ENCODE measurements at regions not wholly inside any gene's neighbourhood (a gene's known extent, or its start where the extent isn't known, plus 50 kb on each side); places are given as distances from the start of the nearest gene placed in this dataset.
A peak's percentile ranks its signal among the peaks of the same experiment; 100 is the strongest.

DNA sequence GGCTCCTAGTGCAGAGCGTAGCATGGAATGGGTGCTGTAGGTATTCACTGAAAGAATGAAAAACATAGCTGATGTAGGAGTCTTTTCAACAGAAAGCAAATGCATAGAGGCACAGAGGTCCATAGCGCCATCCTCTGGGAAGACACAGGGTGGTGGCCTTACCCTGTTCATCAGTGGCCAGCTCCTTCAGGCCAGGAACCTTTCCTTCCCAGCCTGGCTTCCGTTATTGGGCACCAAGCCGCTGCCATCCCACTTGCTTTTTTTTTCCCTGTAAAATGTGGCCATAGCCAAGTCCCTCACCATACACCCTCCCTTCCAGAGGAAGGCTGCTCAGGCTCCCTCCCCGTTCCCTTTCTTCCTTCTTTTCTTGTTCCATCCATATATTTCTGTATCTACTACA is 118.1 kb downstream of the ZNF621 start:
- no peak overlapping the region for H3K27ac ChIP-seq
- H3K4me3 ChIP-seq = no peak overlapping the region
- no peaks in the 10 kb centered on the region for H3K9me3 ChIP-seq (ENCODE audit: low read depth)
- no peaks in the 10 kb centered on the region for H3K36me3 ChIP-seq
- no peaks in the 10 kb centered on the region for H3K4me1 ChIP-seq (ENCODE audit: low read depth)
- TF ChIP-seq, protein P1, sequence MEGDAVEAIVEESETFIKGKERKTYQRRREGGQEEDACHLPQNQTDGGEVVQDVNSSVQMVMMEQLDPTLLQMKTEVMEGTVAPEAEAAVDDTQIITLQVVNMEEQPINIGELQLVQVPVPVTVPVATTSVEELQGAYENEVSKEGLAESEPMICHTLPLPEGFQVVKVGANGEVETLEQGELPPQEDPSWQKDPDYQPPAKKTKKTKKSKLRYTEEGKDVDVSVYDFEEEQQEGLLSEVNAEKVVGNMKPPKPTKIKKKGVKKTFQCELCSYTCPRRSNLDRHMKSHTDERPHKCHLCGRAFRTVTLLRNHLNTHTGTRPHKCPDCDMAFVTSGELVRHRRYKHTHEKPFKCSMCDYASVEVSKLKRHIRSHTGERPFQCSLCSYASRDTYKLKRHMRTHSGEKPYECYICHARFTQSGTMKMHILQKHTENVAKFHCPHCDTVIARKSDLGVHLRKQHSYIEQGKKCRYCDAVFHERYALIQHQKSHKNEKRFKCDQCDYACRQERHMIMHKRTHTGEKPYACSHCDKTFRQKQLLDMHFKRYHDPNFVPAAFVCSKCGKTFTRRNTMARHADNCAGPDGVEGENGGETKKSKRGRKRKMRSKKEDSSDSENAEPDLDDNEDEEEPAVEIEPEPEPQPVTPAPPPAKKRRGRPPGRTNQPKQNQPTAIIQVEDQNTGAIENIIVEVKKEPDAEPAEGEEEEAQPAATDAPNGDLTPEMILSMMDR (IDR thresholded peaks at IDR 0.05; ENCODE audit: low read depth, low read length) = no peak
- DNase-seq (ENCODE audit: low read depth in 1 of 2, low spot score in 1 of 2) = no peak
- H3K27me3 ChIP-seq = no peaks in the 10 kb centered on the region

DNA sequence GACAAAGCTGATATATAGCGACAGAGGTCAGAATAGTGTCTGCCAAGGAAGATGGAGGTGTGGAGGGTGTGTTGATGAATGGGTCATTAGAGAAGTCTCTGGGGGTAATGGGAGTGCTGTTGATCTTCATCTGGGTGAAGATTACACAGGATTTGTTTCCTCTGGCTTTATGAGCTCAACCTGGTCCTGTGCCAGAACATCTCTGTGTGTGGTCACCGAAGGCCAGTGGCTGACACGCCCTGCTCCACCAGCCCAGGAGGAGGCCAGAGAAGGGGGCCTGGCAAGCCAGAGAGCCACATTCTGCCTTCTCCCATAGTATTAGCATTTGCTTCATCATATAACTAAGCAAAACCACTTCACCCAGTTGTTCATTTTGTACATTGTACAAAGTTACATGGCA is 121.1 kb downstream of the ZNF621 start:
- peak in 1 of 2 donors; percentile 1 for DNase-seq (ENCODE audit: low read depth in 1 of 2, low spot score in 1 of 2)
- H3K27ac ChIP-seq = no peak overlapping the region
- no peaks in the 10 kb centered on the region for H3K4me1 ChIP-seq (ENCODE audit: low read depth)
- TF ChIP-seq, protein P1 (IDR thresholded peaks at IDR 0.05; ENCODE audit: low read depth, low read length) = no peak
- no peaks in the 10 kb centered on the region for H3K9me3 ChIP-seq (ENCODE audit: low read depth)
- H3K4me3 ChIP-seq = no peak overlapping the region
- no peaks in the 10 kb centered on the region for H3K36me3 ChIP-seq
- no peaks in the 10 kb centered on the region for H3K27me3 ChIP-seq

DNA sequence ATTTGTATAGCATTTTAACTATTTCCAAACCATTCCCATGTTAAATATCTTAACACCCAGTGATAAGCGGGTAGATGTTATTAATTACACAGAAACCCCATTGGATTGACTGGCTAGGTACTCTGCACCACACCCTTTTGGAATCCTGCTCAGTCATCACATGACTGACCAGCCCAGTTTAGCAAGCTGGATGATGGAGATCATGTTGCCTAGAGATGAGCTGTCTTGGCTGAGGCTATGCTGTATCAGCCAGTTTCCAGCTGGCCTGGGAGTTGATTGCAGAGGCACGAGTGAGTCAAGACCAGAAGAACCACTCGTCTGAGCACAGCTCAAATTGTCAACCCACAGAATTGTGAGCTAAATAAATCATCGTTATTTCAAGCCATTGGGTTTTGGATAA is 124.6 kb downstream of the ZNF621 start:
- no peak for DNase-seq (ENCODE audit: low read depth in 1 of 2, low spot score in 1 of 2)
- Histone ChIP-seq H3K4me3 (no peak overlapping the region), H3K36me3 (no peaks in the 10 kb centered on the region), H3K4me1 (ENCODE audit: low read depth) (peaks cover 2% of the 10 kb centered on the region), H3K27ac (no peak overlapping the region), H3K27me3 (no peaks in the 10 kb centered on the region), H3K9me3 (ENCODE audit: low read depth) (no peaks in the 10 kb centered on the region)
- TF ChIP-seq, protein P1 (IDR thresholded peaks at IDR 0.05; ENCODE audit: low read depth, low read length) = no peak

DNA sequence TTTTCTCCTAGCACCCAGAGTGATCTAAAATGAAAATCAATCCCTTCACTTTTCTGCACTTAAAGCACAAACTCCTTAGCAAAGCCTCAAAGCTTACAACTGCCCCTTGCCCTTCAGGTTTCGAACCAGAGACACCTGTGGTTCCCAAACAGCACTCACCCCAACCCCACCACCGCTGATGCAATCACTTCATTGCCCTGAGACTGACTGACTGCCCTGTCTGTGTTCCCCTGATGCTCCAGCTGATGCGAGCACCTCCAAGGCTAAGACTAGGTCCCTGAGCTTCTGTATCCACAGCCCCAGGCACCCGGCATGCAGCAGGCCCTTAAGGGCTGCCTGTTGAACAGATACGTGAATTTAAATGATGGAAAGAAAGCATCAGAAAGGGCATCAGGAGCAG is 127.3 kb downstream of the ZNF621 start:
- Histone ChIP-seq H3K4me1 (ENCODE audit: low read depth) (peaks cover 2% of the 10 kb centered on the region), H3K9me3 (ENCODE audit: low read depth) (no peaks in the 10 kb centered on the region), H3K4me3 (no peak overlapping the region), H3K36me3 (no peaks in the 10 kb centered on the region), H3K27me3 (no peaks in the 10 kb centered on the region), H3K27ac (no peak overlapping the region)
- no peak for DNase-seq (ENCODE audit: low read depth in 1 of 2, low spot score in 1 of 2)
- TF ChIP-seq, protein P1 (IDR thresholded peaks at IDR 0.05; ENCODE audit: low read depth, low read length) = no peak

DNA sequence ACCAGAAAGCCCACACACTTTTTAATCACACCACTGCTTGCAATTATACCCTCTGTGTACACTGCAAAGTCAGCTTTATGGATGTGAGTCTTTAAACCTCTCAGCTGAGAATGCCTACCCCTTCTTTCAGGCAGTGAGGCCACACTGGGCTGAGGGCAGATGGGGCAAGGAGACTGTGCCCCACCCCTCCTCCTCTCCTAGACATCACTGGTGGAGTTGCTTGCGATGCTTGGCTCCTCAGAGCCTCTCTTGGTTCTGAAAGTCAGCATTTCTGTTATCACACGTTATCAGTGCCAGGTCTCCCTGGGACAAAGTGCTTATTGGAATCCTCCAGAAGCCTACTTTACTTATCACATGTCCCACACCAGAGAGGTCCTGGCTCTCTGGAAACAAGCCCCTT is 128.2 kb downstream of the ZNF621 start:
- Histone ChIP-seq H3K36me3 (no peaks in the 10 kb centered on the region), H3K27ac (no peak overlapping the region), H3K9me3 (ENCODE audit: low read depth) (no peaks in the 10 kb centered on the region), H3K4me3 (no peak overlapping the region), H3K4me1 (ENCODE audit: low read depth) (peaks cover 2% of the 10 kb centered on the region), H3K27me3 (no peaks in the 10 kb centered on the region)
- TF ChIP-seq, protein P1 (IDR thresholded peaks at IDR 0.05; ENCODE audit: low read depth, low read length) = no peak
- peak in 1 of 2 donors; percentile 3 for DNase-seq (ENCODE audit: low read depth in 1 of 2, low spot score in 1 of 2)

DNA sequence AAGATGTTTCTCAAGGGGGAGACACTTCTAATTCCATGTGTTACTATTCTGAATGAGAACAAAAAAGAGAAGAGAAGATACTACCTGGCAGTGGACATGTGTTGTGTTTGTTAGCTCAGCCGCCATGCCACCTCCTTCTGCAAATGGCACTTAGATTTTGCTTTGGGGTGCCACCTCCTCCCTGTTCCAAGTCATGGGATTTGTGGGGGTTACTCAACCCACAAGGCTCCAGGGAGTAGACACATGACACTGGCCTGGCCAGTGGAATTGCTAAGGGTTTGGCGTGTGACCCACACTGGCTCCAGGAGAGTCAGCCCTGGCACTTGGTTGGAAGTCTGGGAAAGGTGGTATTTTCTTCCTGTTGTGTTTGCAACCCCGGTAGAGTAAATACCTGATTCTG is 129.1 kb downstream of the ZNF621 start:
- TF ChIP-seq, protein P1 (IDR thresholded peaks at IDR 0.05; ENCODE audit: low read depth, low read length) = no peak
- Histone ChIP-seq H3K27me3 (no peaks in the 10 kb centered on the region), H3K27ac (no peak overlapping the region), H3K36me3 (no peaks in the 10 kb centered on the region), H3K9me3 (ENCODE audit: low read depth) (no peaks in the 10 kb centered on the region), H3K4me1 (ENCODE audit: low read depth) (peaks cover 2% of the 10 kb centered on the region), H3K4me3 (no peak overlapping the region)
- no peak for DNase-seq (ENCODE audit: low read depth in 1 of 2, low spot score in 1 of 2)
